H1 (cell line): ENCODE measurements at regions not wholly inside any gene's neighbourhood (a gene's known extent, or its start where the extent isn't known, plus 50 kb on each side); places are given as distances from the start of the nearest gene placed in this dataset.

Source experiments
- CREB1 ChIP-seq: IDR thresholded peaks from 2 replicates; pipeline ENCODE4 v1.6.1; 2012; ENCODE audit warnings: inconsistent platforms
- KDM5A ChIP-seq: fragments of 200-600 bp; IDR thresholded peaks from 2 replicates; pipeline ENCODE4 v1.7.1; 2012; ENCODE audit warnings: mild to moderate bottlenecking, low read length, inconsistent platforms, mixed read lengths
- RNF2 ChIP-seq: fragments of 200-900, 300-1000 bp; sonication (generic); IDR thresholded peaks from 2 replicates; pipeline ENCODE4 v1.7.1; 2016; ENCODE audit warnings: borderline replicate concordance, low read depth, mild to moderate bottlenecking, antibody characterized with exemption, low read length; ENCODE audit not compliant: poor library complexity, severe bottlenecking; ENCODE audit errors: missing control alignments
- TAF1 ChIP-seq: IDR thresholded peaks from 2 replicates; pipeline ENCODE4 v1.6.1; 2011; ENCODE audit warnings: mild to moderate bottlenecking, low read depth, low read length
- TCF12 ChIP-seq: IDR thresholded peaks from 2 replicates; pipeline ENCODE4 v1.6.1; 2011; ENCODE audit warnings: low read depth, mild to moderate bottlenecking, low read length
- YY1 ChIP-seq: IDR thresholded peaks from 2 replicates; pipeline ENCODE4 v1.6.1; 2011; ENCODE audit warnings: low read depth, mild to moderate bottlenecking, low read length
- TF ChIP-seq, protein P1 (sequence below), 3 experiments: IDR thresholded peaks; 1 replicate in 2 of 3; 2 replicates in 1 of 3; pipeline versions ENCODE4 v1.5.1 to v1.6.1; 2011; ENCODE audit warnings: low read length in 3 of 3, mild to moderate bottlenecking in 3 of 3, inconsistent platforms in 2 of 3, low read depth in 1 of 3, moderate library complexity in 1 of 3; ENCODE audit not compliant: insufficient read depth in 1 of 3; ENCODE audit errors: control extremely low read depth in 1 of 3

DNA sequence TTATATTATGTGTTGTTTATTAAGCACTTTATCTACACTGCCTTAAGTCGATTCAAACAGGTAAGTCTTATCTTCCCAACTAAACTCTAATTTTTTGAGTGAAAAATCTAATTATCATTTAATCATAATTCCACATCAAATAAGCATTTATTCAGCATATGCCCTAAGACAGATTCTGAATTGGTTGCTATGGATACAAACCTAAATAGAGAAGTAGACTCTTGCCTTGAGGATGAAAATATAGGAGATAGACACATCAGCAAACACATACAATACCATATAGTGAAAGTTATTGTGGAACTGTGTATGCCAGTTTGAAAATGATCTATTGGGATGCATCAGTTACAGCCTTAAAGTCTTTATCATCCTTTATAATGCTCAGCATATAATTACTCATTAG, 1679.9 kb downstream of the SLITRK1 start:
- TF ChIP-seq, protein P1, sequence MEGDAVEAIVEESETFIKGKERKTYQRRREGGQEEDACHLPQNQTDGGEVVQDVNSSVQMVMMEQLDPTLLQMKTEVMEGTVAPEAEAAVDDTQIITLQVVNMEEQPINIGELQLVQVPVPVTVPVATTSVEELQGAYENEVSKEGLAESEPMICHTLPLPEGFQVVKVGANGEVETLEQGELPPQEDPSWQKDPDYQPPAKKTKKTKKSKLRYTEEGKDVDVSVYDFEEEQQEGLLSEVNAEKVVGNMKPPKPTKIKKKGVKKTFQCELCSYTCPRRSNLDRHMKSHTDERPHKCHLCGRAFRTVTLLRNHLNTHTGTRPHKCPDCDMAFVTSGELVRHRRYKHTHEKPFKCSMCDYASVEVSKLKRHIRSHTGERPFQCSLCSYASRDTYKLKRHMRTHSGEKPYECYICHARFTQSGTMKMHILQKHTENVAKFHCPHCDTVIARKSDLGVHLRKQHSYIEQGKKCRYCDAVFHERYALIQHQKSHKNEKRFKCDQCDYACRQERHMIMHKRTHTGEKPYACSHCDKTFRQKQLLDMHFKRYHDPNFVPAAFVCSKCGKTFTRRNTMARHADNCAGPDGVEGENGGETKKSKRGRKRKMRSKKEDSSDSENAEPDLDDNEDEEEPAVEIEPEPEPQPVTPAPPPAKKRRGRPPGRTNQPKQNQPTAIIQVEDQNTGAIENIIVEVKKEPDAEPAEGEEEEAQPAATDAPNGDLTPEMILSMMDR (IDR thresholded peaks at IDR 0.05; ENCODE audit: control extremely low read depth in 1 of 3, insufficient read depth in 1 of 3, low read depth in 1 of 3, low read length in 3 of 3) = no peak
- TF ChIP-seq YY1 (no peak), TCF12 (no peak), RNF2 (no peak), CREB1 (no peak), TAF1 (no peak), KDM5A (no peak)
